ENCODE measurements at regions not wholly inside any gene's neighbourhood (a gene's known extent, or its start where the extent isn't known, plus 50 kb on each side); places are given as distances from the start of the nearest gene placed in this dataset.

GRCh38 chr15:37636736-37637135, 297.7 kb upstream of the TMCO5A start:
- TF ChIP-seq CTCF (IDR thresholded peaks at IDR 0.05), result no peak
- no peak for TF ChIP-seq POLR2A (IDR thresholded peaks at IDR 0.05)
